ENCODE measurements at regions not wholly inside any gene's neighbourhood (a gene's known extent, or its start where the extent isn't known, plus 50 kb on each side); places are given as distances from the start of the nearest gene placed in this dataset.

DNA sequence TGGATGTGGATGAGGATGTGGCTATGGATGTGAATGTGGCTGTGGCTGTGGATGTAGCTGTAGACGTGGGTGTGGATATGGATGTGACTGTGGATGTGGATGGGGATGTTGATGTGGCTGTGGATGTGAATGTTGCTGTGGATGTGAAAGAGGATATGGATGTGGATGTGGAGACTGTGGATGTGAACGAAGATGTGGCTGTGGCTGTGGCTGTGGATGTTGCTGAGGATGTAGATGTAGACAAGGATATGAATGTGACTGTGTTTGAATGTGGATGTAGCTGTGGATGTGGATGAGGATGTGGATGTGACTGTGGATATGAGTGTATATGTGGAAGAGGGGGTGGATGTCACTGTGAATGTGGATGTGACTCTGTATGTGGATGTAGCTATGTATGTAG lies 884.6 kb upstream of the CHAC2 start:
- H3K9me2 ChIP-seq (replicated peaks; ENCODE audit: control insufficient read depth, low read length) = no peaks in the 10 kb centered on the region
- H3K36me3 ChIP-seq (ENCODE audit: control insufficient read depth, low read length) = no peaks in the 10 kb centered on the region
- no peaks in the 10 kb centered on the region for H3K4me1 ChIP-seq (ENCODE audit: control insufficient read depth, low read length)
- no peak for TF ChIP-seq EZH2phosphoT487 (IDR thresholded peaks at IDR 0.05; ENCODE audit: borderline replicate concordance, low read length)
- TF ChIP-seq, protein P1, sequence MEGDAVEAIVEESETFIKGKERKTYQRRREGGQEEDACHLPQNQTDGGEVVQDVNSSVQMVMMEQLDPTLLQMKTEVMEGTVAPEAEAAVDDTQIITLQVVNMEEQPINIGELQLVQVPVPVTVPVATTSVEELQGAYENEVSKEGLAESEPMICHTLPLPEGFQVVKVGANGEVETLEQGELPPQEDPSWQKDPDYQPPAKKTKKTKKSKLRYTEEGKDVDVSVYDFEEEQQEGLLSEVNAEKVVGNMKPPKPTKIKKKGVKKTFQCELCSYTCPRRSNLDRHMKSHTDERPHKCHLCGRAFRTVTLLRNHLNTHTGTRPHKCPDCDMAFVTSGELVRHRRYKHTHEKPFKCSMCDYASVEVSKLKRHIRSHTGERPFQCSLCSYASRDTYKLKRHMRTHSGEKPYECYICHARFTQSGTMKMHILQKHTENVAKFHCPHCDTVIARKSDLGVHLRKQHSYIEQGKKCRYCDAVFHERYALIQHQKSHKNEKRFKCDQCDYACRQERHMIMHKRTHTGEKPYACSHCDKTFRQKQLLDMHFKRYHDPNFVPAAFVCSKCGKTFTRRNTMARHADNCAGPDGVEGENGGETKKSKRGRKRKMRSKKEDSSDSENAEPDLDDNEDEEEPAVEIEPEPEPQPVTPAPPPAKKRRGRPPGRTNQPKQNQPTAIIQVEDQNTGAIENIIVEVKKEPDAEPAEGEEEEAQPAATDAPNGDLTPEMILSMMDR (IDR thresholded peaks at IDR 0.05; ENCODE audit: low read depth, low read length, poor library complexity, severe bottlenecking) = no peak
- H3K27me3 ChIP-seq (ENCODE audit: control insufficient read depth, low read length) = no peaks in the 10 kb centered on the region
- H3K4me2 ChIP-seq (ENCODE audit: low read length) = no peak overlapping the region
- H4K20me1 ChIP-seq (ENCODE audit: control insufficient read depth, insufficient read depth, low read depth, low read length) = no peaks in the 10 kb centered on the region
- no peak overlapping the region for H3K4me3 ChIP-seq (ENCODE audit: low read length)
- no peaks in the 10 kb centered on the region for H3K79me2 ChIP-seq (ENCODE audit: control insufficient read depth, low read length)
- no peaks in the 10 kb centered on the region for H3F3A ChIP-seq (ENCODE audit: control insufficient read depth, insufficient read depth)
- no peak overlapping the region for H3K27ac ChIP-seq (ENCODE audit: low read depth, low read length)
- H3K9me3 ChIP-seq (ENCODE audit: control insufficient read depth, insufficient read depth, low read length) = no peaks in the 10 kb centered on the region; the same call in 1 of the 2 replicates

DNA sequence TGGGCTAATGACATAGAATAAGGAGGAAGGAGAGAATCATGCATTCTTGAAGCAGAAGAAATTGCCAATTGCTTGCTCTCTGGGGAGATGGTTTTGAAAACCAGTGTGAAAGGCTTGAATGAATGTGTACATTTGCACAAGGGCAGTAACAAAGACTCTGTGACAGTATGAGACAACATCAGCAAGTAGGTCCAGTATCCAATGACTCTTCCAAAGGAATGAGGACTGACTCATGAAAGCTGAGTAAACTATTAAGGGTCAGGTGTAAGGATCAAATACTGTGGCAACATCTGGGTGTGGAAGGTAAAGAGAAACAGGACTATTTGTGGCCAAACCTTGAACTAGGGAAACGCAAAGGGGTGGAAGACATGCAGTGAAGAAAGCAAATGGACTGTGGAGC lies 886.0 kb upstream of the CHAC2 start:
- H4K20me1 ChIP-seq (ENCODE audit: control insufficient read depth, insufficient read depth, low read depth, low read length) = no peaks in the 10 kb centered on the region
- H3K27me3 ChIP-seq (ENCODE audit: control insufficient read depth, low read length) = no peaks in the 10 kb centered on the region
- H3K4me2 ChIP-seq (ENCODE audit: low read length) = no peak overlapping the region
- H3K27ac ChIP-seq (ENCODE audit: low read depth, low read length) = no peak overlapping the region
- no peak for TF ChIP-seq EZH2phosphoT487 (IDR thresholded peaks at IDR 0.05; ENCODE audit: borderline replicate concordance, low read length)
- TF ChIP-seq, protein P1 (IDR thresholded peaks at IDR 0.05; ENCODE audit: low read depth, low read length, poor library complexity, severe bottlenecking) = no peak
- no peaks in the 10 kb centered on the region for H3K79me2 ChIP-seq (ENCODE audit: control insufficient read depth, low read length)
- H3K4me1 ChIP-seq (ENCODE audit: control insufficient read depth, low read length) = no peaks in the 10 kb centered on the region
- no peaks in the 10 kb centered on the region for H3K9me2 ChIP-seq (replicated peaks; ENCODE audit: control insufficient read depth, low read length)
- no peaks in the 10 kb centered on the region for H3K36me3 ChIP-seq (ENCODE audit: control insufficient read depth, low read length)
- no peak overlapping the region for H3K4me3 ChIP-seq (ENCODE audit: low read length)
- H3F3A ChIP-seq (ENCODE audit: control insufficient read depth, insufficient read depth) = no peaks in the 10 kb centered on the region
- H3K9me3 ChIP-seq (ENCODE audit: control insufficient read depth, insufficient read depth, low read length) = no peaks in the 10 kb centered on the region; the same call in 1 of the 2 replicates

DNA sequence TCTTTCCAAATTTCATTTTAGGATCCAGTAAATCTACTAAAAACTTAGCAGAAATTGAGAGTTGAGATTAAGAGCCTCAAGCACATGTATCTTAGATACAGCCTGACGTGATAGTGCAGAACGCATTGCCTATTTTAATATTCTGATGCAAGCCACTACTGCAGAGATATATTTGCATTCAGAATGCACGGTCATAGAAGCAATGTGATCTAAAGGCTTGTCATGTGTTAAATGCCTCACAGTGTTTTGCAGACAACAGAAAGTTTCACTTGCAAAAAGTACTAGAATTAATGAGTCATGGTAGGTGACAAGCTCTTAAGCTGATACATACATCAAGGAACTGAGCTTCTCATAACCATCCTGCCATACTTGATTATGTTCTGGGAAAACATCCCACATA lies 886.7 kb upstream of the CHAC2 start:
- no peak overlapping the region for H3K4me2 ChIP-seq (ENCODE audit: low read length)
- H3F3A ChIP-seq (ENCODE audit: control insufficient read depth, insufficient read depth) = no peaks in the 10 kb centered on the region
- H3K79me2 ChIP-seq (ENCODE audit: control insufficient read depth, low read length) = no peaks in the 10 kb centered on the region
- H3K9me3 ChIP-seq (ENCODE audit: control insufficient read depth, insufficient read depth, low read length) = no peaks in the 10 kb centered on the region; the same call in 1 of the 2 replicates
- H3K27ac ChIP-seq (ENCODE audit: low read depth, low read length) = no peak overlapping the region
- no peaks in the 10 kb centered on the region for H3K9me2 ChIP-seq (replicated peaks; ENCODE audit: control insufficient read depth, low read length)
- no peaks in the 10 kb centered on the region for H4K20me1 ChIP-seq (ENCODE audit: control insufficient read depth, insufficient read depth, low read depth, low read length)
- H3K4me3 ChIP-seq (ENCODE audit: low read length) = no peak overlapping the region
- H3K36me3 ChIP-seq (ENCODE audit: control insufficient read depth, low read length) = no peaks in the 10 kb centered on the region
- H3K27me3 ChIP-seq (ENCODE audit: control insufficient read depth, low read length) = no peaks in the 10 kb centered on the region
- no peaks in the 10 kb centered on the region for H3K4me1 ChIP-seq (ENCODE audit: control insufficient read depth, low read length)
- TF ChIP-seq, protein P1 (IDR thresholded peaks at IDR 0.05; ENCODE audit: low read depth, low read length, poor library complexity, severe bottlenecking) = no peak
- TF ChIP-seq EZH2phosphoT487 (IDR thresholded peaks at IDR 0.05; ENCODE audit: borderline replicate concordance, low read length) = no peak

Data from DOHH2 (cell line).